NB4 (cell line): ENCODE measurements at regions not wholly inside any gene's neighbourhood (a gene's known extent, or its start where the extent isn't known, plus 50 kb on each side); places are given as distances from the start of the nearest gene placed in this dataset.

Experiments
- CTCF ChIP-seq: IDR thresholded peaks from one replicate; pipeline ENCODE4 v1.5.1; 2012; ENCODE audit warnings: low read depth, low read length
- MAX ChIP-seq: IDR thresholded peaks from 2 replicates; pipeline ENCODE4 v1.6.1; 2011; ENCODE audit warnings: low read depth, low read length
- MYC ChIP-seq: IDR thresholded peaks from 2 replicates; pipeline ENCODE4 v1.6.1; 2011; ENCODE audit warnings: low read depth, low read length
- POLR2A ChIP-seq: IDR thresholded peaks from 2 replicates; pipeline ENCODE4 v1.6.1; 2011; ENCODE audit warnings: mild to moderate bottlenecking; ENCODE audit not compliant: insufficient read length; ENCODE audit errors: extremely low read depth

GRCh38 chr3:66565301-66565700 lies 64.5 kb upstream of the LRIG1 start:
- TF ChIP-seq CTCF (no peak), POLR2A (no peak), MAX (no peak), MYC (no peak)
